Lung (tissue), 11 donors: ENCODE measurements at regions not wholly inside any gene's neighbourhood (a gene's known extent, or its start where the extent isn't known, plus 50 kb on each side); places are given as distances from the start of the nearest gene placed in this dataset.

Experiments used
- ATAC-seq: fragments of 200-7000 bp; cut with Tn5 transposase; one replicate; pipeline ENCODE4 v1.9.1; 2020; ENCODE audit warnings: moderate number of reproducible peaks; ENCODE audit not compliant: insufficient read depth, low FRiP score
- DNase-seq, 3 donors: peaks; one replicate each; pipeline ENCODE4 v3.0.0-alpha.2; 2013 to 2017
- H3K27ac ChIP-seq, 2 donors: one replicate each; pipeline ENCODE4 v1.5.1; 2013; ENCODE audit warnings: mild to moderate bottlenecking in 2 of 2, moderate library complexity in 2 of 2, control low read depth in 1 of 2, inconsistent platforms in 1 of 2, low read depth in 1 of 2, low read length in 1 of 2
- H3K27me3 ChIP-seq, 3 donors: one replicate each; pipeline ENCODE4 v1.5.1; 2013; ENCODE audit warnings: low read length in 2 of 3; ENCODE audit not compliant: control insufficient read depth in 3 of 3, insufficient read depth in 3 of 3
- H3K36me3 ChIP-seq, 4 donors: one replicate each; pipeline ENCODE4 v1.5.1; 2013; ENCODE audit warnings: low read length in 4 of 4, mild to moderate bottlenecking in 1 of 4, moderate library complexity in 1 of 4; ENCODE audit not compliant: control insufficient read depth in 4 of 4, insufficient read depth in 4 of 4
- H3K4me1 ChIP-seq, 5 donors: one replicate each; pipeline ENCODE4 v1.5.1; 2013; ENCODE audit warnings: low read length in 5 of 5, mild to moderate bottlenecking in 2 of 5, moderate library complexity in 1 of 5; ENCODE audit not compliant: control insufficient read depth in 5 of 5, insufficient read depth in 5 of 5
- H3K4me3 ChIP-seq: one replicate; pipeline ENCODE4 v1.5.1; 2013; ENCODE audit warnings: mild to moderate bottlenecking, control low read depth, moderate library complexity
- H3K9ac ChIP-seq, 2 donors: one replicate each; pipeline ENCODE4 v1.5.1; 2013; ENCODE audit warnings: low read length in 2 of 2, control low read depth in 1 of 2; ENCODE audit not compliant: insufficient read depth in 1 of 2
- H3K9me3 ChIP-seq, 4 donors: one replicate each; pipeline ENCODE4 v1.5.1; 2013; ENCODE audit warnings: low read length in 3 of 4, mild to moderate bottlenecking in 1 of 4, moderate library complexity in 1 of 4; ENCODE audit not compliant: control insufficient read depth in 4 of 4, insufficient read depth in 3 of 4
- CTCF ChIP-seq: IDR thresholded peaks from 2 replicates; pipeline ENCODE4 v1.5.1; 2012; ENCODE audit warnings: mild to moderate bottlenecking; ENCODE audit errors: control extremely low read depth, extremely low read depth
- WGBS, 2 donors: extraction: QIAGEN DNeasy Blood & Tissue Kit; methylation state at CpG; one replicate each; pipeline ENCODE4 v1.1.7; 2013; 5-methylcytosine and 5-hydroxymethylcytosine counted together
- donor health status: control.
- donor health status: control.
- donor health status: Bipolar disorder and iron deficiency.
- donor health status: healthy.
- donor health status: DM: yes; HTN: yes; CAD: no.

GRCh38 chr2:144333143-144333555 lies 186.8 kb downstream of the ZEB2 start:
- DNase-seq (peak in 1 of 3 donors; percentile 52), ATAC-seq (no peak)
- H3K9ac ChIP-seq: peak overlapping the region; percentile 25 to 84
- H3K27me3 ChIP-seq: no peaks in the 10 kb centered on the region
- H3K9me3 ChIP-seq: no peaks in the 10 kb centered on the region
- peak overlapping the region in 1 of 2 donors; percentile 96 for H3K27ac ChIP-seq
- H3K36me3 ChIP-seq: no peaks in the 10 kb centered on the region
- no peak for TF ChIP-seq CTCF
- WGBS, 2 donors: 64 to 66% methylated on average over 9 of the region's 9 CpGs
- H3K4me3 ChIP-seq: no peak overlapping the region
- H3K4me1 ChIP-seq: peaks cover 3 to 26% (median 8%) of the 10 kb centered on the region in 5 donors

- Histone ChIP-seq H3K36me3 (no peaks in the 10 kb centered on the region), H3K4me3 (peak overlapping the region; percentile 56), H3K9ac (peak overlapping the region; percentile 25 to 84), H3K27me3 (no peaks in the 10 kb centered on the region), H3K27ac (peak overlapping the region; percentile 87 to 96), H3K4me1 (peaks cover 3 to 26% (median 8%) of the 10 kb centered on the region in 5 donors), H3K9me3 (no peaks in the 10 kb centered on the region)
- 3 to 6% methylated on average over 18 to 76 of the region's 77 CpGs for WGBS, 2 donors
- DNase-seq (peak in 2 of 3 donors; percentile 94 to 96), ATAC-seq (peak; percentile 95)
- no peak for TF ChIP-seq CTCF
These were observed 187.4 kb downstream of the ZEB2 start for GRCh38 chr2:144332356-144333142.

GRCh38 chr2:144331674-144332355 lies 188.1 kb downstream of the ZEB2 start:
- ATAC-seq (peak; percentile 86), DNase-seq (peak in 1 of 3 donors; percentile 91)

More at GRCh38 chr2:144331674-144332355, 188.1 kb downstream of the ZEB2 start:
- no peak for TF ChIP-seq CTCF
- Histone ChIP-seq H3K9ac (peak overlapping the region; percentile 51 to 80), H3K27me3 (no peaks in the 10 kb centered on the region), H3K4me3 (peak overlapping the region; percentile 81), H3K27ac (peak overlapping the region; percentile 75 to 92), H3K4me1 (peaks cover 3 to 26% (median 8%) of the 10 kb centered on the region in 5 donors), H3K9me3 (no peaks in the 10 kb centered on the region), H3K36me3 (no peaks in the 10 kb centered on the region)
- WGBS, 2 donors: 1% methylated on average over 38 to 66 of the region's 66 CpGs
